OCI-LY3 (cell line): ENCODE measurements at regions not wholly inside any gene's neighbourhood (a gene's known extent, or its start where the extent isn't known, plus 50 kb on each side); places are given as distances from the start of the nearest gene placed in this dataset.

Experiments
- H2AFZ ChIP-seq: fragments of 200-600, 300-600 bp; shearing (Covaris generic); 2 replicates; pipeline ENCODE4 v1.6.0; 2014; ENCODE audit warnings: antibody characterized with exemption, low read depth, low read length
- H3K27ac ChIP-seq: fragments of 200-600, 300-600 bp; sonication (generic); 2 replicates; pipeline ENCODE4 v1.5.1; 2014; ENCODE audit warnings: mild to moderate bottlenecking, low read length, moderate library complexity, mixed read lengths
- H3K27me3 ChIP-seq: fragments of 200-600, 300-600 bp; sonication (generic); 2 replicates; pipeline ENCODE4 v1.6.1; 2014; ENCODE audit warnings: low read depth, low read length, mixed read lengths
- H3K36me3 ChIP-seq: fragments of 200-600, 300-600 bp; sonication (generic); replicated peaks from 2 replicates; pipeline ENCODE3; 2014; ENCODE audit warnings: low read depth, low read length, mixed read lengths
- H3K4me1 ChIP-seq: fragments of 300-600, 200-600 bp; sonication (generic); 2 replicates; pipeline ENCODE4 v1.6.1; 2014; ENCODE audit warnings: low read length, mixed read lengths
- H3K4me2 ChIP-seq: fragments of 200-600, 300-600 bp; sonication (generic); 2 replicates; pipeline ENCODE4 v1.6.1; 2014; ENCODE audit warnings: low read length, mixed read lengths
- H3K4me3 ChIP-seq: fragments of 300-600, 200-600 bp; sonication (generic); 2 replicates; pipeline ENCODE4 v1.5.1; 2014; ENCODE audit warnings: antibody characterized with exemption, mild to moderate bottlenecking, low read length, moderate library complexity
- H3K79me2 ChIP-seq: fragments of 300-600, 200-600 bp; shearing (Covaris generic); 2 replicates; pipeline ENCODE4 v1.6.1; 2014; ENCODE audit warnings: mild to moderate bottlenecking, low read length, mixed read lengths
- H3K9ac ChIP-seq: fragments of 300-600, 200-600 bp; shearing (Covaris generic); 2 replicates; pipeline ENCODE4 v1.6.0; 2014; ENCODE audit warnings: mild to moderate bottlenecking, low read length, moderate library complexity
- H3K9me3 ChIP-seq: fragments of 200-600, 300-600 bp; shearing (Covaris generic); 2 replicates; pipeline ENCODE4 v1.6.1; 2014; ENCODE audit warnings: low read length, mixed read lengths; ENCODE audit not compliant: insufficient read depth
- H4K20me1 ChIP-seq: fragments of 200-600, 300-600 bp; sonication (generic); 2 replicates; pipeline ENCODE4 v1.6.1; 2016; ENCODE audit warnings: low read length, mixed read lengths; ENCODE audit not compliant: insufficient read depth
- EZH2phosphoT487 ChIP-seq: fragments of 200-600 bp; shearing (Covaris generic); IDR thresholded peaks from 2 replicates; pipeline ENCODE4 v1.6.1; 2018; ENCODE audit warnings: antibody characterized with exemption, mixed run types, low read depth
- TF ChIP-seq, protein P1 (sequence below): fragments of 200-600, 300-600 bp; sonication (generic); IDR thresholded peaks from 2 replicates; pipeline ENCODE4 v1.5.1; 2014; ENCODE audit warnings: antibody characterized with exemption, low read length, low read depth

DNA sequence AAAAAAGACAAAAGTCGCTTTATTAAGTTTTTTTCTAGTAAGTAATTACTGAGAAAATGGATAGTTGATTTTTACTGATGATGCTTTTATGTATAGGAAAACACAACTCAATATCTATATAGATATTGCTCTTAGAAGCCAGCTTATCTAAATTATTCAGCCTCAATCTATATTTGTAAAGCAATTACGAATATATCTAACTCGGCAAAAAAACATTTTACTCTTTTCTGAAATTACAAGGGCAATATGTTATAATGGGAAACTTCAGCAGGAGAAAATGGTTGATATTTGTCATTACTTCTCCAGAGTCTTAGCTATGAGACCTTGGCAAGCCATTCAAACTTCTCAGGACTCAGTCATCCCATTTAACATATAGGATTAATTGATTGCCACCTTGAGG is 228.5 kb downstream of the SLC7A11 start:
- TF ChIP-seq, protein P1, sequence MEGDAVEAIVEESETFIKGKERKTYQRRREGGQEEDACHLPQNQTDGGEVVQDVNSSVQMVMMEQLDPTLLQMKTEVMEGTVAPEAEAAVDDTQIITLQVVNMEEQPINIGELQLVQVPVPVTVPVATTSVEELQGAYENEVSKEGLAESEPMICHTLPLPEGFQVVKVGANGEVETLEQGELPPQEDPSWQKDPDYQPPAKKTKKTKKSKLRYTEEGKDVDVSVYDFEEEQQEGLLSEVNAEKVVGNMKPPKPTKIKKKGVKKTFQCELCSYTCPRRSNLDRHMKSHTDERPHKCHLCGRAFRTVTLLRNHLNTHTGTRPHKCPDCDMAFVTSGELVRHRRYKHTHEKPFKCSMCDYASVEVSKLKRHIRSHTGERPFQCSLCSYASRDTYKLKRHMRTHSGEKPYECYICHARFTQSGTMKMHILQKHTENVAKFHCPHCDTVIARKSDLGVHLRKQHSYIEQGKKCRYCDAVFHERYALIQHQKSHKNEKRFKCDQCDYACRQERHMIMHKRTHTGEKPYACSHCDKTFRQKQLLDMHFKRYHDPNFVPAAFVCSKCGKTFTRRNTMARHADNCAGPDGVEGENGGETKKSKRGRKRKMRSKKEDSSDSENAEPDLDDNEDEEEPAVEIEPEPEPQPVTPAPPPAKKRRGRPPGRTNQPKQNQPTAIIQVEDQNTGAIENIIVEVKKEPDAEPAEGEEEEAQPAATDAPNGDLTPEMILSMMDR = no peak
- TF ChIP-seq EZH2phosphoT487 = no peak
- Histone ChIP-seq H3K36me3 (no peaks in the 10 kb centered on the region), H2AFZ (no peak overlapping the region), H3K4me3 (no peak overlapping the region), H4K20me1 (no peaks in the 10 kb centered on the region), H3K27ac (no peak overlapping the region), H3K4me1 (peaks cover 14% of the 10 kb centered on the region), H3K79me2 (no peaks in the 10 kb centered on the region), H3K27me3 (no peaks in the 10 kb centered on the region), H3K4me2 (no peak overlapping the region), H3K9ac (no peak overlapping the region), H3K9me3 (peaks cover 5% of the 10 kb centered on the region; the same call in 1 of the 2 replicates)

- Histone ChIP-seq H4K20me1 (no peaks in the 10 kb centered on the region), H3K4me3 (no peak overlapping the region), H3K4me1 (peaks cover 17% of the 10 kb centered on the region), H3K4me2 (peak overlapping the region; percentile 37), H2AFZ (no peak overlapping the region), H3K9ac (no peak overlapping the region), H3K36me3 (no peaks in the 10 kb centered on the region), H3K9me3 (no peaks in the 10 kb centered on the region), H3K27me3 (0 out of 2 replicates have a peak, but pooled peaks cover under 1% of the 10 kb centered on the region), H3K79me2 (no peaks in the 10 kb centered on the region), H3K27ac (no peak overlapping the region)
- TF ChIP-seq EZH2phosphoT487 = no peak
- TF ChIP-seq, protein P1 = no peak
Measured at GRCh38 chr4:138010639-138011038, 231.5 kb downstream of the SLC7A11 start.

- H3K9me3 ChIP-seq = no peaks in the 10 kb centered on the region
- no peak overlapping the region for H3K27ac ChIP-seq
- no peaks in the 10 kb centered on the region for H3K79me2 ChIP-seq
- peaks cover 36% of the 10 kb centered on the region for H3K4me1 ChIP-seq
- no peaks in the 10 kb centered on the region for H3K36me3 ChIP-seq
- no peak overlapping the region for H3K4me2 ChIP-seq
- H3K27me3 ChIP-seq = 0 out of 2 replicates have a peak, but pooled peaks cover 13% of the 10 kb centered on the region
- H3K9ac ChIP-seq = no peak overlapping the region
- TF ChIP-seq EZH2phosphoT487 = no peak
- TF ChIP-seq, protein P1 = peak; percentile 39
- no peak overlapping the region for H3K4me3 ChIP-seq
- no peak overlapping the region for H2AFZ ChIP-seq
- H4K20me1 ChIP-seq = no peaks in the 10 kb centered on the region
Measured at GRCh38 chr4:138007572-138007971, 234.6 kb downstream of the SLC7A11 start.

DNA sequence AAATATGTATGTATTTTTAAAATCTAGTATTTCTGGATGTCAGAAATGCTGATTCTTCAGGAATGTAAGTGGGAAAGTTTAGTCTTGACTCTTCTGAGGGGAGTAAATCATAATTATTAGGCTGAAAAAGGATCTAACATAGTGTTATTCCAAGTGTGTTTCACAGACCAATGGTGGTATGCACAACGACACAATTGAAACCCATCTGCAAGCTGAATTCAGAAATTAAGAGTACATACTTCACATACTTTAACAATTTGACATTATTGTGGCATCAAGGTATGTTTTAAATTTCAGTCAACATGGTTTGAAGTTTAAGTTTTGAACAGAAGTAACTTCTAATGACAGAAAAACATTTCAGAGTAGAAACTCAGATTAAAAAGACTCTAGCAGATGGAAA is 236.7 kb downstream of the SLC7A11 start:
- Histone ChIP-seq H3K4me2 (no peak overlapping the region), H3K27me3 (peaks cover 18% of the 10 kb centered on the region; the same call in 1 of the 2 replicates), H3K36me3 (no peaks in the 10 kb centered on the region), H4K20me1 (no peaks in the 10 kb centered on the region), H3K4me3 (no peak overlapping the region), H3K27ac (no peak overlapping the region), H3K9me3 (no peaks in the 10 kb centered on the region), H2AFZ (no peak overlapping the region), H3K4me1 (peaks cover 35% of the 10 kb centered on the region), H3K9ac (no peak overlapping the region), H3K79me2 (no peaks in the 10 kb centered on the region)
- TF ChIP-seq, protein P1 = no peak
- no peak for TF ChIP-seq EZH2phosphoT487
